NCI-H2196 treated with DMSO at 0.1 percent for 48 hours (cell line): ENCODE measurements at regions not wholly inside any gene's neighbourhood (a gene's known extent, or its start where the extent isn't known, plus 50 kb on each side); places are given as distances from the start of the nearest gene placed in this dataset.
"Not testable (repeated sequence)": the region's sequence is repeated elsewhere in the genome, so short reads cannot be mapped to it uniquely, and the experiment has no call there.

Experiments
- DNase-seq: peaks from one replicate; lab custom pipeline; 2025; ENCODE audit not compliant: unreplicated experiment; lab: John Stamatoyannopoulos, UW

DNA sequence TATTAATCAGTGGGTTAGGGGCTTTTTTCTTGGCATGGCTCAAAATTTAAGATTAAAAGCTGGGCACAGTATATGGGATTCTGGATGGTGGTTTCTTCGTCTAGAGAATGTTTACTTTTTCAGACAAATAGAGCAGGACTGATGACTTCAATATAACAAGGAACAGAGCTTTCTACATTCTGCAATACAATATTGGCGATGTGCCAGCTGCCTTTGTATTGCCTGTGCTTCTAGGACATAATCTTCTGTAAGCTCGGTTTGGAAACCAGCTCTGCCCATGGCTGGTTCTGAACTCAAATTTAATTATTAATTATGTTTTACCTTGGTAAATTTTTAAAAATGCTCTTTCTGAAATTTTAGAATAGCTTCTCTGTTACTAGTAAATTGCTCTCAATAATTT is 139.1 kb upstream of the TRPC4 start:
- no peak for DNase-seq

DNA sequence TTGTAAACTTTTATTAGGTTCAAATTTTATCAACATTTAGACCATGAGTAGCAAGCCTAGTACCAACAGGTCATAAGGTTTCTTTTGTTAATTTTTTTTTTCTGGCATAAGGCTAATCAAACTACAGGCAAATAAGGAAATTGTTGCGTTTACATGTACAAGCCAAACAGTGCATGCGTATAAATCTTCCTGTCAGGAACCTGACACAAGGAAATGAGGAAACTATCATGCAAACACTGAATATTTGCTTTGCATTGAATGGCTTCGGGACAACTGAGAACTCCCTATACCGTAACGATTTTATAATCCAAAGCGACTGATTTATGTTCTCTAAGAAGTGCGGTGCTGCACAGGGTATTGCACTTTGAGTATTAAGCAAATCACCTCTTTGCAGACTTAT is 133.0 kb upstream of the TRPC4 start:
- DNase-seq = no peak

- DNase-seq = no peak
These were observed 128.1 kb upstream of the TRPC4 start for GRCh38 chr13:37997641-37998040.

DNA sequence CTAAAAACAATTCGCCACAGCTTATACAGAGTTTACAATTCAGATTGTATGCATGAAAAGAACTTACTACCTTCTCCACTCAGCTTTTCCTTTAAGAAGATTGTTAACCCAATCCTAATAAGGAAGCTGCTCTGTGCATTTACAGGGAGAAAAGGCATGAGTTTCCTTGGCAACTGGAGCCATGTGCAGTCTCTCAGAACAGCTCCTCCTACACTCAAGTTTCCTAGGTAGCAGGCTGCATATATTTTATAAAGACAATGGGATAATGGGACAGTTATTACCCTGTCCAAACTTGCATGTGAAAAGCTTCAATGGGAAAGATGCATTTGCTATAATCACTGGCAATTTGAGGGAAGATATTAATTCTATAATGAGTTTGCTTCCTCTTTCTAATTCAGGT is 125.5 kb upstream of the TRPC4 start:
- DNase-seq = peak; percentile 0

GRCh38 chr13:37986811-37987210 is 117.2 kb upstream of the TRPC4 start:
- DNase-seq = no peak

DNA sequence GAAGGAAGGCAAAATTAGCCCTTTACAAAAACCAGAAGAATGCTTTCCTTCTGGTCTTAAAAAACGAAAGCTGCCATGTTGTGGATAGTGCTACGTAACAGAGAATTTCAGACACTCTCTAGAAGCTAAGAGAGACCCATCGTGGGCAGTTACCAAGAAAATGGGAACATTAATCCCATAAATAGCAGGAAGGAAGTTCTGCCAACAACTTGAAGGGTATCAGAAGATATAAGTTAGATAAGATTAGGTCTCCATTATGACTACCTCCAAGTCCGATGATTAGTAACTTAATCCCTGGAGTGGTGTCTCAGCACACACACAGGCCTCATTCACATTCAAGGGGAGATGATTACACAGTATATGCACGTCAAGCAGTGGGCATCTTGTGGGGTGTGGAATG is 115.7 kb upstream of the TRPC4 start:
- no peak for DNase-seq

GRCh38 chr13:37984357-37984756 is 114.8 kb upstream of the TRPC4 start:
- no peak for DNase-seq

GRCh38 chr13:37981932-37982331 is 112.4 kb upstream of the TRPC4 start:
- DNase-seq = no peak

- DNase-seq = no peak
These were observed 109.1 kb upstream of the TRPC4 start for GRCh38 chr13:37978680-37979079.

GRCh38 chr13:37968555-37968954 is 99.0 kb upstream of the TRPC4 start:
- no peak for DNase-seq

GRCh38 chr13:37966266-37966665 is 96.7 kb upstream of the TRPC4 start:
- DNase-seq = no peak

- no peak for DNase-seq
These were observed 90.9 kb upstream of the TRPC4 start for GRCh38 chr13:37960427-37960826.

DNA sequence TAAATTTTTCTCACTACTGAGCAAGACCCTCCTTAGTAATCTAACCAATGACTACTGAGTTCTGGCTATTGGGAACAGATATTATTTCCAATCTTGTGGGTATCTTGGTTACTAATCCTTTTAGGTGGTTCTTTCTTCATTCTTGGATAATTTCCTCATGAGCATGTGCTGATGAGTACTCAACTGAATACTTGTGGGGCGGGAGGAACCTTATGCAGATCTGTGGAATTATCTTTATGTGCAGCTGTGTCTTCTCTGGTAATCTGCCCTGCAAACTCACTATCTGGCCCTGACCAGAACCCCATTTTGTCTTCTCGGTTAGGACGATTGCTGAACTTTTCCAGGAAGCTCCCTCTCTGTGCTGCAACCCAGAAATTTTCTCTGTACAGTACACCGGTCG is 89.7 kb upstream of the TRPC4 start:
- no peak for DNase-seq

DNA sequence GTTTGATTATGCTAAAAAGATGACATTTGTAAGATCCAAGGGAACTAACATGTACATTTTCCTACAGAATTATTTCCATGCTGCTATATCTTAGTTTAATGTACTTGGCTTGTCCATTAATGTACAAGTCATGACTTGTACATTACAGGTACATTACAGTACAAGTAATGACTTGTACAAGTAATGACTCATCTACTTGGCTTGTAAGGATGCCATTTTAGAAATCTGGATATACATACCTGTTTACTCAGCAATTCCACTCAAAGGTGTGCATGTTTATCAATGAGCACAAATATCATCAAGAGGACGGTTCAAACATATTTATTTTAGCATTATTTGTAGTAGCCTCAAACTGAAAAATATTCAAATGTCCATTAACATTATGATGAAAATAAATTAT is 87.0 kb upstream of the TRPC4 start:
- no peak for DNase-seq

GRCh38 chr13:37954597-37954996 is 85.0 kb upstream of the TRPC4 start:
- not testable (repeated sequence) for DNase-seq

GRCh38 chr13:37954191-37954590 is 84.6 kb upstream of the TRPC4 start:
- no peak for DNase-seq

DNA sequence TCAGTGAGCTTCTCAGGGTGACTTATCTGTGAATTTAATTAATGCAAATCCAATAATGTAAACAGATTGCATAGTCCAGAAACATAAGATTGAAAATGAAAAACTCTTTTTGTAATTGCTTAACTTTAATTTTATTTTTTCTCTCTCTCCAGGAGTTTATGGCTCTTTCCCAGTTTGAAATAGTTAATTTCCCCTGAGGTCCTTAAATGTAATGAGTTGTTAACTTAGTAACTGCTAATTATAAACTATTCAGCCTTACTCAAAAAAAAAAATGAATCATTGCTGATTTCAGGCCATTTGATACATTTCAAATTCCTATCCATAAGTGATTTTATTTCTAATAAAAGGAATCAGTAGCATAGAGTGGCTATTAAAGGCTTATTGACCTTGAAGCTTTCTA is 84.1 kb upstream of the TRPC4 start:
- DNase-seq = no peak

- DNase-seq = no peak
These were observed 80.4 kb upstream of the TRPC4 start for GRCh38 chr13:37950016-37950415.

- DNase-seq = no peak
These were observed 78.0 kb upstream of the TRPC4 start for GRCh38 chr13:37947419-37948140.

DNA sequence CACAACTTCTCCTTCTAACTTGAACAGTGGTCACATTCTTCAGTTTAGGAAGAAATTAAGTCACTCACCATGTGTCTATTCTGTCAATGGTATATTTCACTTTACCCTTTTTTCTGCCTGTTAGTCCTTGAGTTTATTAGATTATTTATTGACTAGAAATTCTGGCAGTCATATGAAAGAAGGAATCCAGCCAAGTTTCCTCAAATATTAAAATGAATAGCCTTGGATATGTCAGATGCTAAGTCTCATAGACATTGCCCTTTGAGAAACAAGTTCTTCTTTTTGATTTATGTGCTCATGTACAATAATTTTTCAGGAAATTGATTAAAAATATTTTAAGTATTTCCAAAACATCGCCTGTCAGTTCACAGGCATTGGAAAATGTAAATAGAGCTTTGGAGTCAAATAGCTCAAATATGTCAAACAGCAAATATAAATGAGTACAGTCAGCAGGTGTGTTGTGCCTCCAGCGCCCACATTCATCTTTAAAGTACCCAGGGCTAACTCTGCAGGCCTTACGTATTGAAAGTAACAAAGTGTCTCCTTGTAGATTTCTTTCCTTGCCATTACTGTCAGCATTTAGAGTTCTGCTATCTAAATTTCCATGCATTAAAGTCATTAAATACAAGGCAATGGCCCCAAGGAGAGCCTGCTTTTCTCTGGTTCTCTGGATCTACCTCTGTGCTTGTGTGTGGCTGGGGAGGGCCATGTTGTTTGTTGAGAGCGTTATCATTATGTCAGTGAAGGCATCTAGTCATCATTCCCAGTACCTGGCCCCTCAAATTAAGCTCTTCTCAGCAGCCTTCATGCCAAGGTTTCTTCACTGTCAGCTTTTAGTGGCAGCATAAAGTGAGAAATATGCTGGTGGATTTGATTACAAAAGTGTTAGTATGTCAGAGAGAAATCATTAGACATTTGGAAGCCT is 76.3 kb upstream of the TRPC4 start:
- no peak for DNase-seq

DNA sequence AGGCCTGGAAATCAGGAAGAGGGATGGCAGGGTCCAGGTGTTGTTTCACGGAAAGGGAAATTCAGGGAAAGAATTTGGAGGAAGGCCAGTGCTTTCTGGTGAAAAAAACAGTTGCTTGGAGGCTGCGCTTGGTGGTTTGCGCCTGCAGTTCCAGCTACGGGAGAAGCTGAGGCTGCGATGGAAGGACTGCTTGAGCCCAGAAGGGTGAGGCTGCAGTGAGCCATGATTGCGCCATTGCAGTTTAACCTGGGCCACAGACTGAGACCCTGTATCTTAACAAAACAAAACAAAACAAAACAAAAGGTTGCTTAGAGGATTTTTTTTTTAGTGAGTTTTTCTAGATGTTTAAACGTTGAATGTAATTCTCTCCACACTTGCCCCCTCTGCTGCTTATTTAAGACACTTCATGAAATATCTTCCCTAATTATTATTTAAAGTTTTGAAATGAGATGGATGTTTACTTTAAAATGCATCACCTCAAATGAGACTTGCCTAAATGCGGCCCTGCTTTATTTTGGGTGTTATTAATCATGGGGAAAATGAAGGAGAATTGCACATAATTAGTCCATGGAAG is 75.4 kb upstream of the TRPC4 start:
- no peak for DNase-seq
